Liver (tissue), 3 donors: ENCODE measurements at regions not wholly inside any gene's neighbourhood (a gene's known extent, or its start where the extent isn't known, plus 50 kb on each side); places are given as distances from the start of the nearest gene placed in this dataset.

Experiments
- EGR1 ChIP-seq, 2 donors: IDR thresholded peaks; 2 replicates each; pipeline ENCODE4 v1.6.1; 2016 to 2018; ENCODE audit warnings: antibody characterized with exemption in 2 of 2, low read depth in 2 of 2
- GABPA ChIP-seq, 2 donors: IDR thresholded peaks in 1 of 2; conservative IDR thresholded peaks in 1 of 2; 2 replicates each; pipeline ENCODE4 v1.6.1; 2016; ENCODE audit warnings: antibody characterized with exemption in 2 of 2, mild to moderate bottlenecking in 1 of 2, moderate library complexity in 1 of 2
- RAD21 ChIP-seq, 2 donors: IDR thresholded peaks; 2 replicates each; pipeline ENCODE4 v1.6.1; 2016; ENCODE audit warnings: antibody characterized with exemption in 2 of 2, mild to moderate bottlenecking in 2 of 2
- SP1 ChIP-seq: IDR thresholded peaks from 2 replicates; pipeline ENCODE4 v1.6.1; 2018; ENCODE audit warnings: antibody characterized with exemption, mild to moderate bottlenecking
- TAF1 ChIP-seq: conservative IDR thresholded peaks from 2 replicates; pipeline ENCODE4 v1.6.1; 2016; ENCODE audit warnings: antibody characterized with exemption, mild to moderate bottlenecking
- YY1 ChIP-seq: IDR thresholded peaks from 2 replicates; pipeline ENCODE4 v1.6.1; 2016; ENCODE audit warnings: antibody characterized with exemption, mild to moderate bottlenecking
- TF ChIP-seq, protein P1 (sequence below): fragments of 150-350 bp; IDR thresholded peaks from 2 replicates; pipeline ENCODE4 v1.5.1; 2017; ENCODE audit warnings: improper control_type of control experiment, low read depth, low read length; ENCODE audit not compliant: missing input control
- TF ChIP-seq, protein P2 (sequence below): IDR thresholded peaks from 2 replicates; pipeline ENCODE4 v1.6.1; 2016; ENCODE audit warnings: antibody characterized with exemption, mild to moderate bottlenecking
- TF ChIP-seq, protein P3 (sequence below): IDR thresholded peaks from 2 replicates; pipeline ENCODE4 v1.6.1; 2016; ENCODE audit warnings: antibody characterized with exemption
- TF ChIP-seq, protein P4 (sequence below): IDR thresholded peaks from 2 replicates; pipeline ENCODE4 v1.6.1; 2016; ENCODE audit warnings: antibody characterized with exemption
- donor health status: healthy.
- donor health status: healthy.

DNA sequence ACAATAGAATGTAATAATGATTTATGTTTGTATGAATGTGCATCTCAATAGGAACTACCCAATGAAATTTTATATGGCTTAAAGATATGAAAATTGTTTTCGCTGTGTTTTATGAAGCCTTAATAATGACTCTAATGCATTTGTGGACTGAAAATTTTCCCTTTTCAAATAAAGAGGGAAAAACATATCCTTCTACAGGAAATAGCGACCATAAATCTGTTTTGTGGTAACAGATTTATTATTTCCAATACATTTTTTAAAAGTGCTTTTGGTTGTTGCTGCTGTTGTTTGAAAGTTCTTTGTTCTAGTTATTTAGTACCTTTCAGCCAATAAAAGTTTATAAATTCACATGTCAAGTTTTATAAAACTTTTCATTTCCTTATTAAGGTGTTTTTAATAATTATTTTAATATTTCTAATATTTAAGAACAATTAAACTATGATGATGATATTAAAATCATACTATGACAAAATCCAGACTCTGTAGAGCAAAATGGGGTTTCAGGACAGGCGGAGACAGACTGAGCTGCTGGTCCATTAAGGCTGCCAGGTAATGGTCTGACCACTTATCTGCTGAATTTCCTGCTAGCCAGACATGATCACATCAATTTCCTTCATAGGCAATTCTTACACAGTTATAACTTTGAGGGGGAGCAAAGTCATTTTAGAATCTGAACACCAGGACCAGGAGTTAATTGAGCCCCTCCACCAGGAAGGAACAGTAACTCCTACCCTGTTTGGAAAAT is 65.7 kb upstream of the NEUROD1 start:
- TF ChIP-seq, protein P1, sequence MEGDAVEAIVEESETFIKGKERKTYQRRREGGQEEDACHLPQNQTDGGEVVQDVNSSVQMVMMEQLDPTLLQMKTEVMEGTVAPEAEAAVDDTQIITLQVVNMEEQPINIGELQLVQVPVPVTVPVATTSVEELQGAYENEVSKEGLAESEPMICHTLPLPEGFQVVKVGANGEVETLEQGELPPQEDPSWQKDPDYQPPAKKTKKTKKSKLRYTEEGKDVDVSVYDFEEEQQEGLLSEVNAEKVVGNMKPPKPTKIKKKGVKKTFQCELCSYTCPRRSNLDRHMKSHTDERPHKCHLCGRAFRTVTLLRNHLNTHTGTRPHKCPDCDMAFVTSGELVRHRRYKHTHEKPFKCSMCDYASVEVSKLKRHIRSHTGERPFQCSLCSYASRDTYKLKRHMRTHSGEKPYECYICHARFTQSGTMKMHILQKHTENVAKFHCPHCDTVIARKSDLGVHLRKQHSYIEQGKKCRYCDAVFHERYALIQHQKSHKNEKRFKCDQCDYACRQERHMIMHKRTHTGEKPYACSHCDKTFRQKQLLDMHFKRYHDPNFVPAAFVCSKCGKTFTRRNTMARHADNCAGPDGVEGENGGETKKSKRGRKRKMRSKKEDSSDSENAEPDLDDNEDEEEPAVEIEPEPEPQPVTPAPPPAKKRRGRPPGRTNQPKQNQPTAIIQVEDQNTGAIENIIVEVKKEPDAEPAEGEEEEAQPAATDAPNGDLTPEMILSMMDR: no peak
- TF ChIP-seq, protein P2, sequence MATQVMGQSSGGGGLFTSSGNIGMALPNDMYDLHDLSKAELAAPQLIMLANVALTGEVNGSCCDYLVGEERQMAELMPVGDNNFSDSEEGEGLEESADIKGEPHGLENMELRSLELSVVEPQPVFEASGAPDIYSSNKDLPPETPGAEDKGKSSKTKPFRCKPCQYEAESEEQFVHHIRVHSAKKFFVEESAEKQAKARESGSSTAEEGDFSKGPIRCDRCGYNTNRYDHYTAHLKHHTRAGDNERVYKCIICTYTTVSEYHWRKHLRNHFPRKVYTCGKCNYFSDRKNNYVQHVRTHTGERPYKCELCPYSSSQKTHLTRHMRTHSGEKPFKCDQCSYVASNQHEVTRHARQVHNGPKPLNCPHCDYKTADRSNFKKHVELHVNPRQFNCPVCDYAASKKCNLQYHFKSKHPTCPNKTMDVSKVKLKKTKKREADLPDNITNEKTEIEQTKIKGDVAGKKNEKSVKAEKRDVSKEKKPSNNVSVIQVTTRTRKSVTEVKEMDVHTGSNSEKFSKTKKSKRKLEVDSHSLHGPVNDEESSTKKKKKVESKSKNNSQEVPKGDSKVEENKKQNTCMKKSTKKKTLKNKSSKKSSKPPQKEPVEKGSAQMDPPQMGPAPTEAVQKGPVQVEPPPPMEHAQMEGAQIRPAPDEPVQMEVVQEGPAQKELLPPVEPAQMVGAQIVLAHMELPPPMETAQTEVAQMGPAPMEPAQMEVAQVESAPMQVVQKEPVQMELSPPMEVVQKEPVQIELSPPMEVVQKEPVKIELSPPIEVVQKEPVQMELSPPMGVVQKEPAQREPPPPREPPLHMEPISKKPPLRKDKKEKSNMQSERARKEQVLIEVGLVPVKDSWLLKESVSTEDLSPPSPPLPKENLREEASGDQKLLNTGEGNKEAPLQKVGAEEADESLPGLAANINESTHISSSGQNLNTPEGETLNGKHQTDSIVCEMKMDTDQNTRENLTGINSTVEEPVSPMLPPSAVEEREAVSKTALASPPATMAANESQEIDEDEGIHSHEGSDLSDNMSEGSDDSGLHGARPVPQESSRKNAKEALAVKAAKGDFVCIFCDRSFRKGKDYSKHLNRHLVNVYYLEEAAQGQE: no peak
- TF ChIP-seq YY1 (no peak), TAF1 (no peak), RAD21 (IDR thresholded peaks at IDR 0.05) (no peak), EGR1 (IDR thresholded peaks at IDR 0.05; ENCODE audit: low read depth in 2 of 2) (no peak), GABPA (IDR thresholded peaks at IDR 0.05 in 1 of 2, conservative IDR thresholded peaks at IDR 0.05 in 1 of 2) (no peak), SP1 (no peak)
- TF ChIP-seq, protein P3, sequence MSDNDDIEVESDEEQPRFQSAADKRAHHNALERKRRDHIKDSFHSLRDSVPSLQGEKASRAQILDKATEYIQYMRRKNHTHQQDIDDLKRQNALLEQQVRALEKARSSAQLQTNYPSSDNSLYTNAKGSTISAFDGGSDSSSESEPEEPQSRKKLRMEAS: no peak
- TF ChIP-seq, protein P4, sequence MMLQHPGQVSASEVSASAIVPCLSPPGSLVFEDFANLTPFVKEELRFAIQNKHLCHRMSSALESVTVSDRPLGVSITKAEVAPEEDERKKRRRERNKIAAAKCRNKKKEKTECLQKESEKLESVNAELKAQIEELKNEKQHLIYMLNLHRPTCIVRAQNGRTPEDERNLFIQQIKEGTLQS: no peak
